ENCODE measurements at regions not wholly inside any gene's neighbourhood (a gene's known extent, or its start where the extent isn't known, plus 50 kb on each side); places are given as distances from the start of the nearest gene placed in this dataset.
A peak's percentile ranks its signal among the peaks of the same experiment; 100 is the strongest.
"Not testable (repeated sequence)": the region's sequence is repeated elsewhere in the genome, so short reads cannot be mapped to it uniquely, and the experiment has no call there.

DNA sequence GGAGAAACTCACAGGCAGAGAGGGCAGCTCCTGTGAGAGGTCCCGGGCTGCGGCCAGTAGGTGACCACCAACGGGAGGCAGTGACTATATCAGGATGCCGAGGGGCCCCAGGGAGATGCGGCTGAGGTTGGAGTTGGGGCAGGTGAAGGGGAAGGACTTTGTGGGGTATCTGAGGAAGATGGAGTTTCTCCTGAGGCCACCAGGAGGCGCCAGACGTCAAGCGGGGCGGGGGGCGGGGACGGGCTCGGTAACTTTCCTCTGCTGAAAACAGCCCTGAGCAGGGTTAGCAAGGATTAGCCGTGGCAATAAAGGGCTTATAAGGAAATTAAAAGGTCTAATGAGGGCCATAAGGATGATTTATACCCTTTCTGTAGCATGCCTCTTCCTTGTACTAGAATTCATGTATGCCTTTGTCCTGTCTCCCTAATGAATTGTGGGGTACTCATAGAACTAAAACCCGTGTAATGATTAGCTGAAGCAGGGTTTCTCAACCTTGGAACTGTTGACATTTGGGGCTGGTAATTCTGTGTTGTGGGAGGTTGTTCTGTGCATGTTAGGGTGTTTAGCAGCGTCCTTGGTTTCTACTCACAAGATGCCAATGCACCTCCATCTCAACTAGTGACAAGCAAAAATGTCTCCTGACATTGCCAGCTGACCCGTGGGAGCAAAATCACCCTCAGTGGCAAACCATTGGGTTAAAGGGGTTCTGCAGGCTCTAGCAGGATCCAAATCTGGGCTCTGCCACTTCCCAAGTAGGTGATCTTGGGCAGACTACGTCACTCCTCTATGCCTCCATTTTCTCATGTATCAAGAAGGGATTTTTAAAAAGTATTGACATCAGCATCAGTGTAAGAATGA lies 74.8 kb upstream of the GRIN2A start:
- Histone ChIP-seq H3K36me3 (replicated peaks in 1 of 2; ENCODE audit: control extremely low read depth in 1 of 2, control insufficient read depth in 1 of 2, extremely low read depth in 1 of 2, insufficient read depth in 2 of 2, low read length in 1 of 2) (no peaks in the 10 kb centered on the region), H3K4me2 (replicated peaks; ENCODE audit: low read depth, low read length, poor library complexity, severe bottlenecking) (peak overlapping the region; percentile 46), H3K9ac (ENCODE audit: low read length) (no peak overlapping the region), H3K27ac (ENCODE audit: low read length in 2 of 2) (peak overlapping the region in 1 of 2 donors; percentile 56), H2AFZ (ENCODE audit: insufficient read depth, low read depth, low read length, poor library complexity, severe bottlenecking) (peak overlapping the region; percentile 71), H3K4me1 (ENCODE audit: control insufficient read depth in 2 of 2, insufficient read depth in 2 of 2, low read length in 2 of 2) (peaks cover 31 to 49% of the 10 kb centered on the region in 2 donors), H3K27me3 (replicated peaks in 1 of 4; ENCODE audit: control extremely low read depth in 1 of 4, control insufficient read depth in 3 of 4, insufficient read depth in 4 of 4, low read length in 3 of 4) (no peaks in the 10 kb centered on the region), H4K20me1 (ENCODE audit: control insufficient read depth, insufficient read depth, low read length, poor library complexity, severe bottlenecking) (no peaks in the 10 kb centered on the region), H3K4me3 (ENCODE audit: control extremely low read depth in 1 of 5, extremely low read depth in 1 of 5, insufficient read depth in 1 of 5, low read depth in 2 of 5, low read length in 4 of 5) (peak overlapping the region in 1 of 5 experiments; percentile 18), H3K79me2 (ENCODE audit: control insufficient read depth, insufficient read depth, low read length) (no peaks in the 10 kb centered on the region), H3K9me3 (ENCODE audit: control extremely low read depth in 1 of 3, control insufficient read depth in 2 of 3, insufficient read depth in 1 of 3, low read length in 2 of 3) (no peaks in the 10 kb centered on the region)
- 8% methylated on average over 12 of the region's 17 CpGs for WGBS (ENCODE audit: insufficient coverage)
- Mint-ChIP-seq H3K9me3 (ENCODE audit: insufficient read depth) (no peaks in the 10 kb centered on the region), H3K4me1 (peaks cover 45% of the 10 kb centered on the region), H3K27me3 (no peaks in the 10 kb centered on the region), H3K27ac (peak overlapping the region; percentile 70), H3K4me3 (peak overlapping the region; percentile 42)
- intact Hi-C loops (cut with micrococcal nuclease): loop anchor here (1.0 to 5.0 kb wide), 5 partner anchors 40 to 480 kb away; partner anchors contain the start of gene ATF7IP2
- CTCF ChIA-PET: interaction anchor here (0.6 to 7.0 kb wide), 32 partner anchors 9 to 620 kb away, joined by 3 to 166 read pairs (median 4); no protein-coding TSS in a partner anchor
- no peak for TF ChIP-seq EZH2 (IDR thresholded peaks at IDR 0.05; ENCODE audit: borderline replicate concordance, insufficient read depth, low read depth, low read length, poor library complexity, severe bottlenecking)
- TF ChIP-seq, protein P1, sequence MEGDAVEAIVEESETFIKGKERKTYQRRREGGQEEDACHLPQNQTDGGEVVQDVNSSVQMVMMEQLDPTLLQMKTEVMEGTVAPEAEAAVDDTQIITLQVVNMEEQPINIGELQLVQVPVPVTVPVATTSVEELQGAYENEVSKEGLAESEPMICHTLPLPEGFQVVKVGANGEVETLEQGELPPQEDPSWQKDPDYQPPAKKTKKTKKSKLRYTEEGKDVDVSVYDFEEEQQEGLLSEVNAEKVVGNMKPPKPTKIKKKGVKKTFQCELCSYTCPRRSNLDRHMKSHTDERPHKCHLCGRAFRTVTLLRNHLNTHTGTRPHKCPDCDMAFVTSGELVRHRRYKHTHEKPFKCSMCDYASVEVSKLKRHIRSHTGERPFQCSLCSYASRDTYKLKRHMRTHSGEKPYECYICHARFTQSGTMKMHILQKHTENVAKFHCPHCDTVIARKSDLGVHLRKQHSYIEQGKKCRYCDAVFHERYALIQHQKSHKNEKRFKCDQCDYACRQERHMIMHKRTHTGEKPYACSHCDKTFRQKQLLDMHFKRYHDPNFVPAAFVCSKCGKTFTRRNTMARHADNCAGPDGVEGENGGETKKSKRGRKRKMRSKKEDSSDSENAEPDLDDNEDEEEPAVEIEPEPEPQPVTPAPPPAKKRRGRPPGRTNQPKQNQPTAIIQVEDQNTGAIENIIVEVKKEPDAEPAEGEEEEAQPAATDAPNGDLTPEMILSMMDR (IDR thresholded peaks at IDR 0.05): peak; percentile 87
- ATAC-seq (ENCODE audit: low read depth) (peak; percentile 90), DNase-seq (peak; percentile 83)
- POLR2A ChIA-PET: interaction anchor here (0.6 kb wide), 1 partner anchor 11 kb away, joined by 3 read pairs; no protein-coding TSS in a partner anchor

DNA sequence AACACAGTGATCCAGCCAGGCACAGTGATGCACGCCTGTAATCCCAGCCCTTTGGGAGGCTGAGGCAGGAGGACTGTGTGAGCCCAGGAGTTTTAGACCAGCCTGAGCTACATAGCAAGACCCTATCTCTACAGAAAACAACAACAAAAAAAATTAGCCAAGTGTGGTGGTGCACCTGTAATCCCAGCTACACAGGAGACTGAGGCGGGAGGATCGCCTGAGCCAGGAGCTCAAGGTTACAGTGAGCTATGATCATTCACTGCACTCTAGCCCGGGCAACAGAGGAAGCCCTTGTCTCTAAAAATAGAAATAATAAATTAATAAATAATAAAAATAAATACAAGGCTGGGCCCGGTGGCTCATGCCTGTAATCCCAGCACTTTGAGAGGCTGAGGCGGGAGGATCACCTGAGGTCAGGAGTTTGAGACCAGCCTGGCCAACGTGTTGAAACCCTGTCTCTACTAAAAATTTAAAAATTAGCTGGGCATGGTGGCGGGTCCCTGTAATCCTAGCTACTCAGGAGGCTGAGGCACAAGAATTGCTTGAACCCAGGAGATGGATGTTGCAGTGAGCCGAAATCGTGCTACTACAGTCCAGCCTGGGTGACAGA lies 75.5 kb upstream of the GRIN2A start:
- Mint-ChIP-seq H3K27ac (peak overlapping the region; percentile 70), H3K4me1 (peaks cover 45% of the 10 kb centered on the region)
- intact Hi-C loops (cut with micrococcal nuclease): loop anchor here (1.0 to 5.0 kb wide), 5 partner anchors 40 to 480 kb away; partner anchors contain the start of gene ATF7IP2
- H3K27me3 ChIP-seq (replicated peaks in 1 of 4; ENCODE audit: control extremely low read depth in 1 of 4, control insufficient read depth in 3 of 4, insufficient read depth in 4 of 4, low read length in 3 of 4); H3K9me3 ChIP-seq (ENCODE audit: control extremely low read depth in 1 of 3, control insufficient read depth in 2 of 3, insufficient read depth in 1 of 3, low read length in 2 of 3); H3K9ac ChIP-seq (ENCODE audit: low read length); DNase-seq; H3K79me2 ChIP-seq (ENCODE audit: control insufficient read depth, insufficient read depth, low read length); H3K27me3 Mint-ChIP-seq; POLR2A ChIA-PET; H3K4me3 Mint-ChIP-seq; ATAC-seq (ENCODE audit: low read depth); H3K4me2 ChIP-seq (replicated peaks; ENCODE audit: low read depth, low read length, poor library complexity, severe bottlenecking); H3K36me3 ChIP-seq (replicated peaks in 1 of 2; ENCODE audit: control extremely low read depth in 1 of 2, control insufficient read depth in 1 of 2, extremely low read depth in 1 of 2, insufficient read depth in 2 of 2, low read length in 1 of 2); H3K9me3 Mint-ChIP-seq (ENCODE audit: insufficient read depth); H3K4me3 ChIP-seq (ENCODE audit: control extremely low read depth in 1 of 5, extremely low read depth in 1 of 5, insufficient read depth in 1 of 5, low read depth in 2 of 5, low read length in 4 of 5); H4K20me1 ChIP-seq (ENCODE audit: control insufficient read depth, insufficient read depth, low read length, poor library complexity, severe bottlenecking): not testable (repeated sequence)
- H2AFZ ChIP-seq (ENCODE audit: insufficient read depth, low read depth, low read length, poor library complexity, severe bottlenecking): peak overlapping the region; percentile 71
- H3K27ac ChIP-seq (ENCODE audit: low read length in 2 of 2): peak overlapping the region in 1 of 2 donors; percentile 56
- CTCF ChIA-PET: interaction anchor here (0.6 to 7.0 kb wide), 26 partner anchors 9 to 619 kb away, joined by 3 to 166 read pairs (median 4); no protein-coding TSS in a partner anchor
- H3K4me1 ChIP-seq (ENCODE audit: control insufficient read depth in 2 of 2, insufficient read depth in 2 of 2, low read length in 2 of 2): peaks cover 31 to 49% of the 10 kb centered on the region in 2 donors
- 80% methylated on average over 3 of the region's 10 CpGs for WGBS (ENCODE audit: insufficient coverage)

DNA sequence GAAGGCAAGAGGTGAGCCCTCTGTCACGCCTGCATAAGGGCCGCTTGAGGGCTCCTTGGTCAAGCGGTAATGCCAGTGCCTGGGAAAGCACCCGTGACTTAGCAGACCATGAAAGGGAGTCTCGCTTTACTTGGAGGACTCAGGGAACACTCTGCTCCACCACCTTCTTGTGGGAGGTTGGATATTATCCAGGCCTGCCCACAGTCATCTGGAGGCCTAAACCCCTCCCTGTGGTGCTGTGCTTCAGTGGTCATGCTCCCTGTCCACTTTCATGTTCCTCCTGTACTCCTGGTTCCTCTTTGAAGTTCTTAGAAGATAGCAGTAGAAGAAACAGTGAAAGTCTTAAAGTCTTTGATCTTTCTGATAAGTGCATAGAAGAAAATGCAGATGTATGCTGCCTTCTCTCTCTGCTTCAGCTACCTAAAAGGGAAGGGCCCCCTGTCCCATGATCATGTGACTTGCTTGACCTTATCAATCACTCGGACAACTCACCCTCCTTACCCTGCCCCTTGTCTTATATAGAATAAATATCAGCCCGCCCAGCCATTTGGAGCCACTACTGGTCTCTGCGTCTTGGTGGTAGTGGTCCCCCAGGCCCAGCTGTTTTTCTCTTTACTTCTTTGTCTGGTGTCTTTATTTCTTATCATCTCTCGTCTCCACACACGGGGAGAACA lies 76.8 kb upstream of the GRIN2A start:
- not testable (repeated sequence) for H3K27me3 ChIP-seq (replicated peaks in 1 of 4; ENCODE audit: control extremely low read depth in 1 of 4, control insufficient read depth in 3 of 4, insufficient read depth in 4 of 4, low read length in 3 of 4); H3K9me3 ChIP-seq (ENCODE audit: control extremely low read depth in 1 of 3, control insufficient read depth in 2 of 3, insufficient read depth in 1 of 3, low read length in 2 of 3); H3K4me3 ChIP-seq (ENCODE audit: control extremely low read depth in 1 of 5, extremely low read depth in 1 of 5, insufficient read depth in 1 of 5, low read depth in 2 of 5, low read length in 4 of 5); H3K27me3 Mint-ChIP-seq; H3K9ac ChIP-seq (ENCODE audit: low read length); ATAC-seq (ENCODE audit: low read depth); H3K36me3 ChIP-seq (replicated peaks in 1 of 2; ENCODE audit: control extremely low read depth in 1 of 2, control insufficient read depth in 1 of 2, extremely low read depth in 1 of 2, insufficient read depth in 2 of 2, low read length in 1 of 2); H3K9me3 Mint-ChIP-seq (ENCODE audit: insufficient read depth); H3K79me2 ChIP-seq (ENCODE audit: control insufficient read depth, insufficient read depth, low read length); H4K20me1 ChIP-seq (ENCODE audit: control insufficient read depth, insufficient read depth, low read length, poor library complexity, severe bottlenecking); H2AFZ ChIP-seq (ENCODE audit: insufficient read depth, low read depth, low read length, poor library complexity, severe bottlenecking)
- Histone ChIP-seq H3K4me2 (replicated peaks; ENCODE audit: low read depth, low read length, poor library complexity, severe bottlenecking) (peak overlapping the region; percentile 34), H3K27ac (ENCODE audit: low read length in 2 of 2) (peak overlapping the region in 1 of 2 donors; percentile 55), H3K4me1 (ENCODE audit: control insufficient read depth in 2 of 2, insufficient read depth in 2 of 2, low read length in 2 of 2) (peaks cover 31 to 49% of the 10 kb centered on the region in 2 donors)
- peak; percentile 32 for DNase-seq
- Mint-ChIP-seq H3K27ac (peak overlapping the region; percentile 76), H3K4me1 (peaks cover 45% of the 10 kb centered on the region), H3K4me3 (peak overlapping the region; percentile 40)
- WGBS (ENCODE audit: insufficient coverage): 84% methylated on average over 6 of the region's 10 CpGs
- intact Hi-C loops (cut with micrococcal nuclease): loop anchor here (5.0 kb wide), 1 partner anchor 128 kb away; the partner anchor contains the start of gene ATF7IP2
- POLR2A ChIA-PET: interaction anchor here (0.7 to 0.9 kb wide), 2 partner anchors 655 to 1910 kb away, joined by 3 to 4 read pairs; no protein-coding TSS in a partner anchor
- CTCF ChIA-PET: interaction anchor here (0.7 to 7.0 kb wide), 9 partner anchors 10 to 478 kb away, joined by 4 to 166 read pairs (median 11); no protein-coding TSS in a partner anchor

Data from B cell (primary cell).